ENCODE measurements at regions not wholly inside any gene's neighbourhood (a gene's known extent, or its start where the extent isn't known, plus 50 kb on each side); places are given as distances from the start of the nearest gene placed in this dataset.

- no peak for TF ChIP-seq CTCF (IDR thresholded peaks at IDR 0.05)
- no peak for TF ChIP-seq POLR2A (IDR thresholded peaks at IDR 0.05)
These were observed 286.4 kb downstream of the GADD45G start for GRCh38 chr9:89891221-89891590.
